ENCODE measurements at regions not wholly inside any gene's neighbourhood (a gene's known extent, or its start where the extent isn't known, plus 50 kb on each side); places are given as distances from the start of the nearest gene placed in this dataset.

- TF ChIP-seq NR1H2 (CRISPR knock-in tag; IDR thresholded peaks at IDR 0.05) (no peak), CREM (CRISPR knock-in tag; IDR thresholded peaks at IDR 0.05) (peak; percentile 63; the same call in 1 of the 2 replicates), KAT7 (CRISPR knock-in tag; IDR thresholded peaks at IDR 0.05; ENCODE audit: borderline replicate concordance) (peak; percentile 60; the same call in 1 of the 2 replicates), TP53 (CRISPR knock-in tag; IDR thresholded peaks at IDR 0.05) (0 out of 2 replicates have a peak, but pooled peaks have one; percentile 44), AR (CRISPR knock-in tag; IDR thresholded peaks at IDR 0.05) (no peak), GRHL2 (CRISPR knock-in tag; IDR thresholded peaks at IDR 0.05; ENCODE audit: insufficient replicate concordance, severe bottlenecking) (no peak), MAX (CRISPR knock-in tag; IDR thresholded peaks at IDR 0.05) (peak; percentile 79), PRRX2 (CRISPR knock-in tag; IDR thresholded peaks at IDR 0.05) (no peak), RORB (CRISPR knock-in tag; IDR thresholded peaks at IDR 0.05) (no peak), TCF7 (CRISPR knock-in tag; IDR thresholded peaks at IDR 0.05; ENCODE audit: low read depth) (no peak), TEAD1 (CRISPR knock-in tag; IDR thresholded peaks at IDR 0.05) (peak; percentile 66; the same call in 1 of the 2 replicates), ZNF512 (CRISPR knock-in tag; IDR thresholded peaks at IDR 0.05; ENCODE audit: borderline replicate concordance) (no peak), FOXK1 (CRISPR knock-in tag; IDR thresholded peaks at IDR 0.05) (peak; percentile 96), PRDM15 (CRISPR knock-in tag; IDR thresholded peaks at IDR 0.05) (no peak), FOXP1 (CRISPR knock-in tag; IDR thresholded peaks at IDR 0.05; ENCODE audit: borderline replicate concordance) (peak; percentile 45; the same call in 1 of the 2 replicates), ZNF396 (CRISPR knock-in tag; IDR thresholded peaks at IDR 0.05; ENCODE audit: borderline replicate concordance) (no peak), GABPB1 (CRISPR knock-in tag; IDR thresholded peaks at IDR 0.05) (0 out of 2 replicates have a peak, but pooled peaks have one; percentile 41)
- TF ChIP-seq, protein P1, sequence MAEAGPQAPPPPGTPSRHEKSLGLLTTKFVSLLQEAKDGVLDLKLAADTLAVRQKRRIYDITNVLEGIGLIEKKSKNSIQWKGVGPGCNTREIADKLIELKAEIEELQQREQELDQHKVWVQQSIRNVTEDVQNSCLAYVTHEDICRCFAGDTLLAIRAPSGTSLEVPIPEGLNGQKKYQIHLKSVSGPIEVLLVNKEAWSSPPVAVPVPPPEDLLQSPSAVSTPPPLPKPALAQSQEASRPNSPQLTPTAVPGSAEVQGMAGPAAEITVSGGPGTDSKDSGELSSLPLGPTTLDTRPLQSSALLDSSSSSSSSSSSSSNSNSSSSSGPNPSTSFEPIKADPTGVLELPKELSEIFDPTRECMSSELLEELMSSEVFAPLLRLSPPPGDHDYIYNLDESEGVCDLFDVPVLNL (CRISPR knock-in tag; IDR thresholded peaks at IDR 0.05; ENCODE audit: borderline replicate concordance, low read depth), result 0 out of 2 replicates have a peak, but pooled peaks have one; percentile 55
- TF ChIP-seq, protein P2, sequence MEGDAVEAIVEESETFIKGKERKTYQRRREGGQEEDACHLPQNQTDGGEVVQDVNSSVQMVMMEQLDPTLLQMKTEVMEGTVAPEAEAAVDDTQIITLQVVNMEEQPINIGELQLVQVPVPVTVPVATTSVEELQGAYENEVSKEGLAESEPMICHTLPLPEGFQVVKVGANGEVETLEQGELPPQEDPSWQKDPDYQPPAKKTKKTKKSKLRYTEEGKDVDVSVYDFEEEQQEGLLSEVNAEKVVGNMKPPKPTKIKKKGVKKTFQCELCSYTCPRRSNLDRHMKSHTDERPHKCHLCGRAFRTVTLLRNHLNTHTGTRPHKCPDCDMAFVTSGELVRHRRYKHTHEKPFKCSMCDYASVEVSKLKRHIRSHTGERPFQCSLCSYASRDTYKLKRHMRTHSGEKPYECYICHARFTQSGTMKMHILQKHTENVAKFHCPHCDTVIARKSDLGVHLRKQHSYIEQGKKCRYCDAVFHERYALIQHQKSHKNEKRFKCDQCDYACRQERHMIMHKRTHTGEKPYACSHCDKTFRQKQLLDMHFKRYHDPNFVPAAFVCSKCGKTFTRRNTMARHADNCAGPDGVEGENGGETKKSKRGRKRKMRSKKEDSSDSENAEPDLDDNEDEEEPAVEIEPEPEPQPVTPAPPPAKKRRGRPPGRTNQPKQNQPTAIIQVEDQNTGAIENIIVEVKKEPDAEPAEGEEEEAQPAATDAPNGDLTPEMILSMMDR (IDR thresholded peaks at IDR 0.05), result peak; percentile 67
- TF ChIP-seq, protein P3, sequence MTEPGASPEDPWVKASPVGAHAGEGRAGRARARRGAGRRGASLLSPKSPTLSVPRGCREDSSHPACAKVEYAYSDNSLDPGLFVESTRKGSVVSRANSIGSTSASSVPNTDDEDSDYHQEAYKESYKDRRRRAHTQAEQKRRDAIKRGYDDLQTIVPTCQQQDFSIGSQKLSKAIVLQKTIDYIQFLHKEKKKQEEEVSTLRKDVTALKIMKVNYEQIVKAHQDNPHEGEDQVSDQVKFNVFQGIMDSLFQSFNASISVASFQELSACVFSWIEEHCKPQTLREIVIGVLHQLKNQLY (CRISPR knock-in tag; IDR thresholded peaks at IDR 0.05), result 0 out of 2 replicates have a peak, but pooled peaks have one; percentile 31
- TF ChIP-seq, protein P4, sequence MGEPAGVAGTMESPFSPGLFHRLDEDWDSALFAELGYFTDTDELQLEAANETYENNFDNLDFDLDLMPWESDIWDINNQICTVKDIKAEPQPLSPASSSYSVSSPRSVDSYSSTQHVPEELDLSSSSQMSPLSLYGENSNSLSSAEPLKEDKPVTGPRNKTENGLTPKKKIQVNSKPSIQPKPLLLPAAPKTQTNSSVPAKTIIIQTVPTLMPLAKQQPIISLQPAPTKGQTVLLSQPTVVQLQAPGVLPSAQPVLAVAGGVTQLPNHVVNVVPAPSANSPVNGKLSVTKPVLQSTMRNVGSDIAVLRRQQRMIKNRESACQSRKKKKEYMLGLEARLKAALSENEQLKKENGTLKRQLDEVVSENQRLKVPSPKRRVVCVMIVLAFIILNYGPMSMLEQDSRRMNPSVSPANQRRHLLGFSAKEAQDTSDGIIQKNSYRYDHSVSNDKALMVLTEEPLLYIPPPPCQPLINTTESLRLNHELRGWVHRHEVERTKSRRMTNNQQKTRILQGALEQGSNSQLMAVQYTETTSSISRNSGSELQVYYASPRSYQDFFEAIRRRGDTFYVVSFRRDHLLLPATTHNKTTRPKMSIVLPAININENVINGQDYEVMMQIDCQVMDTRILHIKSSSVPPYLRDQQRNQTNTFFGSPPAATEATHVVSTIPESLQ (CRISPR knock-in tag; IDR thresholded peaks at IDR 0.05), result no peak
These were observed 121.7 kb downstream of the MRPL57 start (continued) for GRCh38 chr13:21297914-21298831.

Measured in WTC11 (cell line).